Right lobe of liver (tissue), 6 donors: ENCODE measurements at regions not wholly inside any gene's neighbourhood (a gene's known extent, or its start where the extent isn't known, plus 50 kb on each side); places are given as distances from the start of the nearest gene placed in this dataset.

Experiments used
- ATAC-seq, 4 donors: fragments of 200-7000 bp; cut with Tn5 transposase; one replicate each; pipeline ENCODE4 v1.9.1; 2020; ENCODE audit warnings: mild to moderate bottlenecking in 4 of 4, moderate library complexity in 4 of 4
- DNase-seq, 3 donors: peaks; one replicate each; pipeline ENCODE4 v3.0.0-alpha.2; 2020
- H3K27ac ChIP-seq, 3 donors: fragments of 200-600 bp; one replicate each; pipeline ENCODE4 v1.8.0; 2022
- H3K27me3 ChIP-seq, 2 donors: fragments of 200-600 bp; one replicate each; pipeline ENCODE4 v1.8.0; 2022
- H3K36me3 ChIP-seq, 4 donors: fragments of 200-600 bp; sonication (generic) in 1 of 4; one replicate each; pipeline versions ENCODE4 v1.5.1 to v1.8.0; 2017 to 2022; ENCODE audit warnings: control low read depth in 1 of 4
- H3K4me1 ChIP-seq, 4 donors: fragments of 200-600 bp; sonication (generic) in 1 of 4; one replicate each; pipeline versions ENCODE4 v1.5.1 to v1.8.0; 2017 to 2022; ENCODE audit warnings: control low read depth in 1 of 4
- H3K4me3 ChIP-seq, 3 donors: fragments of 200-600 bp; one replicate each; pipeline ENCODE4 v1.8.0; 2022
- H3K9me3 ChIP-seq, 4 donors: fragments of 200-600 bp; sonication (generic) in 1 of 4; one replicate each; pipeline versions ENCODE4 v1.5.1 to v1.8.0; 2017 to 2022; ENCODE audit warnings: control low read depth in 1 of 4
- CTCF ChIP-seq, 4 donors: fragments of 200-600 bp in 3 of 4; fragments of 450-650 bp in 1 of 4; IDR thresholded peaks; one replicate each; pipeline versions ENCODE4 v1.5.1 to v1.8.0; 2016 to 2022; ENCODE audit warnings: antibody characterized with exemption in 4 of 4, mild to moderate bottlenecking in 2 of 4
- POLR2A ChIP-seq: fragments of 450-650 bp; IDR thresholded peaks from one replicate; pipeline ENCODE4 v1.6.1; 2017; ENCODE audit warnings: antibody characterized with exemption, mild to moderate bottlenecking
- WGBS: methylation state at CpG from one replicate; pipeline ENCODE4 v1.1.6; 2018; ENCODE audit warnings: low coverage, low lambda C conversion rate; ENCODE audit not compliant: insufficient coverage; ENCODE audit errors: missing lambda C conversion rate; 5-methylcytosine and 5-hydroxymethylcytosine counted together
- intact Hi-C, 2 donors: fragments of 100-400 bp; cut with DNase I; formaldehyde crosslinking; loops; one replicate each; pipeline versions ENCODE4 v1.11.2 to v1.14.1; 2022
- donor health status: DM: no; HTN: yes; CAD: no.
- donor health status: DM: no; HTN: no; CAD: no.
- donor health status: DM: no; HTN: no; CAD: no.
- donor health status: DM: no; HTN: yes; CAD: no.
- donor health status: DM: no; HTN: yes; CAD: no.

- TF ChIP-seq CTCF (IDR thresholded peaks at IDR 0.05) (no peak), POLR2A (no peak)
- no peaks in the 10 kb centered on the region for H3K4me1 ChIP-seq
- H3K4me3 ChIP-seq: no peak overlapping the region
- intact Hi-C loops: no loop called here
- H3K36me3 ChIP-seq: no peaks in the 10 kb centered on the region
- no peaks in the 10 kb centered on the region for H3K27me3 ChIP-seq
- no peak overlapping the region for H3K27ac ChIP-seq
- ATAC-seq (no peak), DNase-seq (no peak)
- 79% methylated on average over 3 of the region's 3 CpGs for WGBS
- H3K9me3 ChIP-seq: no peaks in the 10 kb centered on the region
These were observed 121.7 kb downstream of the MIAT start for GRCh38 chr22:26779108-26779507.

DNA sequence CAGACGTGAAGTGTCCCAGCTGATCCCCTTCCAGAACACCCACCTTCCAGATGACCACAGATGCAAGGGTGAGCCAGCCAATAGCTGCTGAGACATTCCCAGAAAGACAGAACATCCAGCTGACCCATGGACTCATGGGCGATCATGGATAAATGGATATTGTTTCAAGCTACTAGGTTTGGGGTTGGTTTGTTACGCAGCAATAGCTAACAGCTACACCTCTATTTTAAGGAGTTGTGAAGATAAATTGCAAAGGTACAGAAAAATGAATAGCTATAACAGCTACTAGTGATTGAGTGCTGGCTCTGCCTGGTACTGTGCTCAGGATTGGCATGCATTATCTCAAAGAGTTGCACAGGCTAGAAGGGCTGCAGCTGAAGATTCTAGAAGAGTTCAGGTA is 122.5 kb downstream of the MIAT start:
- intact Hi-C loops: no loop called here
- no peaks in the 10 kb centered on the region for H3K36me3 ChIP-seq
- no peak for TF ChIP-seq POLR2A
- no peak for TF ChIP-seq CTCF (IDR thresholded peaks at IDR 0.05)

GRCh38 chr22:26780521-26780920 is 123.1 kb downstream of the MIAT start:
- intact Hi-C loops: no loop called here
- no peak for ATAC-seq

More for the DNA sequence above, 122.5 kb downstream of the MIAT start:
- DNase-seq (no peak), ATAC-seq (no peak)
- H3K4me3 ChIP-seq: no peak overlapping the region
- no peaks in the 10 kb centered on the region for H3K27me3 ChIP-seq
- 90% methylated on average over 2 of the region's 3 CpGs for WGBS
- no peaks in the 10 kb centered on the region for H3K4me1 ChIP-seq
- no peaks in the 10 kb centered on the region for H3K9me3 ChIP-seq
- no peak overlapping the region for H3K27ac ChIP-seq

GRCh38 chr22:26781062-26781461 is 123.7 kb downstream of the MIAT start:
- no peak overlapping the region for H3K27ac ChIP-seq
- WGBS: 63% methylated on average over 1 of the region's 2 CpGs
- ATAC-seq (no peak), DNase-seq (no peak)
- TF ChIP-seq CTCF (IDR thresholded peaks at IDR 0.05) (no peak), POLR2A (no peak)
- intact Hi-C loops: no loop called here
- no peaks in the 10 kb centered on the region for H3K9me3 ChIP-seq
- H3K36me3 ChIP-seq: no peaks in the 10 kb centered on the region
- no peaks in the 10 kb centered on the region for H3K27me3 ChIP-seq
- no peak overlapping the region for H3K4me3 ChIP-seq
- H3K4me1 ChIP-seq: no peaks in the 10 kb centered on the region

More at GRCh38 chr22:26780521-26780920, 123.1 kb downstream of the MIAT start:
- Histone ChIP-seq H3K36me3 (no peaks in the 10 kb centered on the region), H3K4me3 (no peak overlapping the region), H3K27ac (no peak overlapping the region), H3K27me3 (no peaks in the 10 kb centered on the region), H3K9me3 (no peaks in the 10 kb centered on the region), H3K4me1 (no peaks in the 10 kb centered on the region)
- no peak for TF ChIP-seq POLR2A
- no peak for TF ChIP-seq CTCF (IDR thresholded peaks at IDR 0.05)
- DNase-seq: no peak

DNA sequence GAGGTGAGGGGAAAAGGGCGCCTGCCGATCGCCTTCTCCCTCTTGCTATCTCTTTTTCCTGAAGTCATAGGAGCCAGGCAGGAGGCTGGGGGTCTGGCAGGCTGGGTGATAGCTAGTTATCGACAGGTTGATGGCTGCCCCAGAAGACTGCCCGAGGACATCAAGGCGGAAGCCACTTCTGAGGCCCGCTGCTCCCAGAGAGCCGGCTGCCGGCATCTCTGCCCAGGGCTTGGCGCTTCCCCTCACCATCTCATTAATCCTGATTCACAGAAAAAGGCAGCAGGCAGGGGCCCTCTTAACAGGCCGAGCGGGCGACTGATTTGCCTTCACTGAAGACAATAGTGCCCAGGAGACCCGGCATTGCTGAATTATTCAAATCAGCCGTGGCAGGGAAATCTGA is 124.2 kb downstream of the MIAT start:
- Histone ChIP-seq H3K27ac (no peak overlapping the region), H3K4me1 (no peaks in the 10 kb centered on the region), H3K36me3 (no peaks in the 10 kb centered on the region), H3K4me3 (no peak overlapping the region), H3K9me3 (no peaks in the 10 kb centered on the region), H3K27me3 (no peaks in the 10 kb centered on the region)
- DNase-seq (no peak), ATAC-seq (no peak)
- WGBS: 100% methylated on average over 1 of the region's 15 CpGs
- intact Hi-C loops: no loop called here
- TF ChIP-seq CTCF (IDR thresholded peaks at IDR 0.05) (no peak), POLR2A (no peak)
